MM.1S (cell line): ENCODE measurements at regions not wholly inside any gene's neighbourhood (a gene's known extent, or its start where the extent isn't known, plus 50 kb on each side); places are given as distances from the start of the nearest gene placed in this dataset.

ENCODE experiments used
- DNase-seq: peaks from one replicate; pipeline ENCODE4 v3.0.0-alpha.2; 2015
- H2AFZ ChIP-seq: fragments of 300-600 bp; sonication (generic); 2 replicates; pipeline ENCODE4 v1.6.0; 2016; ENCODE audit warnings: antibody characterized with exemption, low read length
- H3F3A ChIP-seq: fragments of 300-600 bp; sonication (generic); 2 replicates; pipeline ENCODE4 v1.6.1; 2016; ENCODE audit warnings: mild to moderate bottlenecking, antibody characterized with exemption, low read length, moderate library complexity, mixed read lengths; ENCODE audit not compliant: insufficient read depth
- H3K27ac ChIP-seq: fragments of 300-600 bp; sonication (generic); 2 replicates; pipeline ENCODE4 v1.5.1; 2016; ENCODE audit warnings: mild to moderate bottlenecking, low read length
- H3K27me3 ChIP-seq: fragments of 300-600 bp; sonication (generic); replicated peaks from 2 replicates; pipeline ENCODE4 v1.6.0; 2016; ENCODE audit warnings: low read length; ENCODE audit not compliant: insufficient read depth
- H3K36me3 ChIP-seq: fragments of 300-600 bp; sonication (generic); replicated peaks from 2 replicates; pipeline ENCODE4 v1.6.1; 2016; ENCODE audit warnings: mild to moderate bottlenecking, low read length, mixed read lengths; ENCODE audit not compliant: insufficient read depth
- H3K4me1 ChIP-seq: fragments of 300-600 bp; sonication (generic); 2 replicates; pipeline ENCODE4 v1.6.1; 2016; ENCODE audit warnings: low read length, mixed read lengths
- H3K4me2 ChIP-seq: fragments of 300-600 bp; sonication (generic); 2 replicates; pipeline ENCODE4 v1.6.0; 2016; ENCODE audit warnings: low read depth, low read length
- H3K4me3 ChIP-seq: fragments of 300-600 bp; sonication (generic); 2 replicates; pipeline ENCODE4 v1.5.1; 2016; ENCODE audit warnings: low read length, mixed read lengths
- H3K79me2 ChIP-seq: fragments of 300-600 bp; sonication (generic); 2 replicates; pipeline ENCODE4 v1.6.1; 2016; ENCODE audit warnings: mixed run types, low read length, mixed read lengths
- H3K9ac ChIP-seq: fragments of 300-600 bp; sonication (generic); 2 replicates; pipeline ENCODE4 v1.6.1; 2016; ENCODE audit warnings: low read length, mixed read lengths
- H3K9me2 ChIP-seq: fragments of 300-600 bp; sonication (generic); replicated peaks from 2 replicates; pipeline ENCODE4 v1.6.1; 2016; ENCODE audit warnings: mild to moderate bottlenecking, low read length, mixed read lengths; ENCODE audit not compliant: insufficient read depth
- H3K9me3 ChIP-seq: fragments of 300-600 bp; sonication (generic); replicated peaks from 2 replicates; pipeline ENCODE4 v1.6.1; 2016; ENCODE audit warnings: mild to moderate bottlenecking, low read length, mixed read lengths; ENCODE audit not compliant: insufficient read depth
- H4K20me1 ChIP-seq: fragments of 300-600 bp; sonication (generic); 2 replicates; pipeline ENCODE4 v1.6.1; 2016; ENCODE audit warnings: mild to moderate bottlenecking, low read length, moderate library complexity, mixed read lengths; ENCODE audit not compliant: insufficient read depth
- CTCF ChIP-seq: fragments of 300-600 bp; sonication (generic); IDR thresholded peaks from 2 replicates; pipeline ENCODE4 v1.5.1; 2016; ENCODE audit warnings: antibody characterized with exemption, low read length, mixed read lengths
- EZH2 ChIP-seq: fragments of 300-600 bp; sonication (generic); optimal IDR thresholded peaks from 2 replicates; pipeline ENCODE3; 2017; ENCODE audit warnings: low read depth, mild to moderate bottlenecking, antibody characterized with exemption, low read length, mixed read lengths
- EZH2phosphoT487 ChIP-seq: fragments of 300-600 bp; sonication (generic); IDR thresholded peaks from 2 replicates; pipeline ENCODE4 v1.6.1; 2018; ENCODE audit warnings: antibody characterized with exemption, low read length

DNA sequence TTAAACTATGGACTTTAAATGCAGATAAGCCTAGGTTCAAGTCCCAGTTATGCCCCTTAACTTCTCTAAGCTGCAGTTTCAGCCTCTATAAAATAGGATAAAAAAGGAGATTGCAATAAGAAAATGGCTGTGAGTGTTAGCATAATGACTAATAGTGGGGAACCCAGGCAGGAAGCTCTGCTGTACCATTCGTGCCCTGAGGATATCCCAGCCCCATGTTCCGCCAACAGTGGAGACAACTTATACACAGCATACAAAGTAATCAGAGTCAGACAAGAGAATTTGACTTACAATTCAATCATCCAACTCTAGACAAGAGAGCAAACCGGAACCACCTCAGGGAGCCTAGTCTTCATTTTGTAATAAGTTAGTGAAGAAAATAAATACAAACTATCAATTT, 141.5 kb upstream of the FSTL4 start:
- no peaks in the 10 kb centered on the region for H3K79me2 ChIP-seq
- no peak overlapping the region for H2AFZ ChIP-seq
- H3K9me2 ChIP-seq = no peaks in the 10 kb centered on the region
- H3K4me1 ChIP-seq = no peaks in the 10 kb centered on the region
- no peak overlapping the region for H3K27ac ChIP-seq
- DNase-seq = no peak
- no peaks in the 10 kb centered on the region for H3K36me3 ChIP-seq
- no peak overlapping the region for H3K4me3 ChIP-seq
- TF ChIP-seq CTCF = no peak
- TF ChIP-seq EZH2 = no peak
- TF ChIP-seq EZH2phosphoT487 = no peak
- no peaks in the 10 kb centered on the region for H3F3A ChIP-seq
- no peaks in the 10 kb centered on the region for H3K9me3 ChIP-seq
- no peaks in the 10 kb centered on the region for H3K27me3 ChIP-seq
- H4K20me1 ChIP-seq = no peaks in the 10 kb centered on the region
- H3K9ac ChIP-seq = no peak overlapping the region
- H3K4me2 ChIP-seq = no peak overlapping the region

DNA sequence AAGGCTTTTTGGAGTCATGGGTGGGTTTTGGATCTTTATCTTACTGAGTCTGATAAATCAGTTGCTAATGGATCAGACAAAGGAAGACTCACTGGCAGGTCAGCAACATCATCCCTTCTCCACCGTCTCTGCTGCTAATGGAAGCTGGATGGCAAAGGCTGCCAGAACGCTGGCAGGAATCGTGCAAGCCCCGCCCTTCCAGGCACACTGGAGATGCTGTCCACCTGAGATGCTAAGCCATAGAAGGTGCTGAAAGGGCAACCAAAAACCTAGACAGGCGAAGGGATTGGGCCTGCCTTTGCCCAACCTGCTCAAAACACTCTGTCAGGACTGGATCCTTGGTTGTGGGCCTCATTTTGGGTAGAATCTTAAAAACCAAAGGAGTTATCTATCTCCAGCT, 139.5 kb upstream of the FSTL4 start:
- Histone ChIP-seq H3K4me1 (no peaks in the 10 kb centered on the region), H3K27me3 (no peaks in the 10 kb centered on the region), H2AFZ (no peak overlapping the region), H3K9me3 (no peaks in the 10 kb centered on the region), H3K79me2 (no peaks in the 10 kb centered on the region), H3K9me2 (no peaks in the 10 kb centered on the region), H4K20me1 (no peaks in the 10 kb centered on the region), H3K4me3 (no peak overlapping the region), H3K9ac (no peak overlapping the region), H3K36me3 (no peaks in the 10 kb centered on the region), H3K4me2 (no peak overlapping the region), H3K27ac (no peak overlapping the region), H3F3A (no peaks in the 10 kb centered on the region)
- no peak for TF ChIP-seq CTCF
- TF ChIP-seq EZH2phosphoT487 = no peak
- no peak for TF ChIP-seq EZH2
- DNase-seq = no peak

DNA sequence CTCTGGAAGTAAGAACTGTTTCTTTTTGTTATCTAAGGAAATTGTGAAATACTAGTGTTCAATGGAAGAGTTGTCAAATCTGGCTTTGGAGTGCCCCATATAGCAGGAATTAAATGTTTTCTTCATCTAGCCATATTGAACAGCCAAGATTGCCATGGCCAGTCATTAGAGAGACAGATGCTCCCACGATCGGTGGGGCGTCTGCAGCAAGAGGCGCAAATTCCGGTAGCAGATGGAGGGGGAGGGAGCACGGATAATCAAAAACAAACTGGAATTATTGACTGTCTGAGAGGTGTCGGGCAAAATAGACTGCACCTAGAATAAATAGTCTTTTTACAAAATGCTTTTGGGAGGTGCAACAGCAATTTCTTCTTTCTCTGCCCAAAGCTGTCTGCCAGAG, 139.1 kb upstream of the FSTL4 start:
- no peak overlapping the region for H3K4me2 ChIP-seq
- H3F3A ChIP-seq = no peaks in the 10 kb centered on the region
- no peak overlapping the region for H2AFZ ChIP-seq
- no peaks in the 10 kb centered on the region for H3K4me1 ChIP-seq
- no peaks in the 10 kb centered on the region for H3K27me3 ChIP-seq
- H3K79me2 ChIP-seq = no peaks in the 10 kb centered on the region
- no peak overlapping the region for H3K27ac ChIP-seq
- H3K4me3 ChIP-seq = no peak overlapping the region
- H3K9me2 ChIP-seq = no peaks in the 10 kb centered on the region
- DNase-seq = no peak
- no peak for TF ChIP-seq EZH2phosphoT487
- TF ChIP-seq EZH2 = no peak
- no peak for TF ChIP-seq CTCF
- no peaks in the 10 kb centered on the region for H4K20me1 ChIP-seq
- H3K9me3 ChIP-seq = no peaks in the 10 kb centered on the region
- H3K9ac ChIP-seq = no peak overlapping the region
- no peaks in the 10 kb centered on the region for H3K36me3 ChIP-seq

DNA sequence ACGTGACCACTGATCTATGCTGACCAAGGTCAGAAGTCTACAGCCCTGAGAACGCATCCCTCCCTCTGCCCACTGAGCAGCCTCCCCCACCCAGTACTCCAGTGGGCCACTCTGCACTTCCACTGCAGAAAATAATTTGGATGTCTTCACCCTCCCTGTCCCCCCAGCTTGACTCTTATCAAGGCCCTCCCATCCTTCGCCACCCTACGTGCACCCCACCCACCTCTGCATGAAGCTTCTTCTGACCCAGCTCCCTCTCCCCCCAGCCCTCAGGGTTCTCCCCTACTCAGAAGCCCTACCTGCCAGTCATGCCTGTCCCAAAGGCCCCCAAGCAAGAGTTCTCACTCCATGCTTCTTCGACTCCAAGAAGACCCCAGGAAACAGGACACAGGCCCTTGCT, 138.5 kb upstream of the FSTL4 start:
- H3K27ac ChIP-seq = no peak overlapping the region
- no peak for DNase-seq
- no peak for TF ChIP-seq EZH2phosphoT487
- no peak for TF ChIP-seq CTCF
- no peak for TF ChIP-seq EZH2

More for the DNA sequence above, 138.5 kb upstream of the FSTL4 start:
- Histone ChIP-seq H3K79me2 (no peaks in the 10 kb centered on the region), H3K36me3 (no peaks in the 10 kb centered on the region), H4K20me1 (no peaks in the 10 kb centered on the region), H3K9me3 (no peaks in the 10 kb centered on the region), H3K27me3 (no peaks in the 10 kb centered on the region), H3K9ac (no peak overlapping the region), H2AFZ (no peak overlapping the region), H3K4me3 (no peak overlapping the region), H3K9me2 (no peaks in the 10 kb centered on the region), H3F3A (no peaks in the 10 kb centered on the region), H3K4me1 (no peaks in the 10 kb centered on the region), H3K4me2 (no peak overlapping the region)
